ENCODE measurements at regions not wholly inside any gene's neighbourhood (a gene's known extent, or its start where the extent isn't known, plus 50 kb on each side); places are given as distances from the start of the nearest gene placed in this dataset.

- TF ChIP-seq CTCF (IDR thresholded peaks at IDR 0.05; ENCODE audit: poor library complexity, severe bottlenecking) = no peak
- no peak for TF ChIP-seq REST (IDR thresholded peaks at IDR 0.05; ENCODE audit: borderline replicate concordance)
- no peak for TF ChIP-seq SMC3 (conservative IDR thresholded peaks at IDR 0.05; ENCODE audit: poor library complexity)
- no peak for TF ChIP-seq RAD21 (conservative IDR thresholded peaks at IDR 0.05)
- TF ChIP-seq MXI1 (conservative IDR thresholded peaks at IDR 0.05; ENCODE audit: poor library complexity, severe bottlenecking) = no peak
- no peak for TF ChIP-seq EZH2 (IDR thresholded peaks at IDR 0.05; ENCODE audit: borderline replicate concordance, insufficient read depth, low read length, poor library complexity, severe bottlenecking)
- no peak for TF ChIP-seq POLR2AphosphoS5 (IDR thresholded peaks at IDR 0.05)
- TF ChIP-seq EP300 (conservative IDR thresholded peaks at IDR 0.05; ENCODE audit: poor library complexity, severe bottlenecking) = no peak
Observed at GRCh38 chr6:119764927-119765681, 415.5 kb upstream of the MAN1A1 start.

Measured in neural cell (in vitro differentiated cells).